Liver (tissue), 7 donors: ENCODE measurements at regions not wholly inside any gene's neighbourhood (a gene's known extent, or its start where the extent isn't known, plus 50 kb on each side); places are given as distances from the start of the nearest gene placed in this dataset.

Experiments
- DNase-seq: peaks from one replicate; pipeline ENCODE4 v3.0.0-alpha.2; 2017; ENCODE audit warnings: low spot score
- H3K27ac ChIP-seq, 2 donors: one replicate each; pipeline ENCODE4 v1.7.0; 2013; ENCODE audit warnings: inconsistent platforms in 2 of 2, low read length in 2 of 2, control low read depth in 1 of 2, low read depth in 1 of 2, mild to moderate bottlenecking in 1 of 2
- H3K27me3 ChIP-seq, 4 donors: one replicate each; pipeline versions ENCODE4 v1.6.1 to v1.7.0; 2013; ENCODE audit warnings: low read length in 3 of 4, inconsistent platforms in 1 of 4, mild to moderate bottlenecking in 1 of 4, moderate library complexity in 1 of 4; ENCODE audit not compliant: control insufficient read depth in 4 of 4, insufficient read depth in 4 of 4
- H3K36me3 ChIP-seq, 4 donors: one replicate each; pipeline versions ENCODE4 v1.6.1 to v1.7.0; 2013; ENCODE audit warnings: low read length in 3 of 4, mild to moderate bottlenecking in 3 of 4, low read depth in 1 of 4, moderate library complexity in 1 of 4; ENCODE audit not compliant: control insufficient read depth in 4 of 4, insufficient read depth in 3 of 4
- H3K4me1 ChIP-seq, 4 donors: one replicate each; pipeline versions ENCODE4 v1.6.1 to v1.7.0; 2013; ENCODE audit warnings: low read length in 3 of 4, mild to moderate bottlenecking in 3 of 4, moderate library complexity in 1 of 4; ENCODE audit not compliant: control insufficient read depth in 4 of 4, insufficient read depth in 4 of 4
- H3K4me3 ChIP-seq, 3 donors: one replicate each; pipeline versions ENCODE4 v1.6.1 to v1.7.0; 2013; ENCODE audit warnings: low read length in 3 of 3, control low read depth in 1 of 3, low read depth in 1 of 3, mild to moderate bottlenecking in 1 of 3
- H3K9ac ChIP-seq, 2 donors: one replicate each; pipeline ENCODE4 v1.7.0; 2013; ENCODE audit warnings: low read length in 2 of 2, mild to moderate bottlenecking in 2 of 2, moderate library complexity in 2 of 2, control low read depth in 1 of 2, low read depth in 1 of 2
- H3K9me3 ChIP-seq, 4 donors: one replicate each; pipeline versions ENCODE4 v1.6.1 to v1.7.0; 2013; ENCODE audit warnings: low read length in 3 of 4; ENCODE audit not compliant: control insufficient read depth in 4 of 4
- EGR1 ChIP-seq, 2 donors: IDR thresholded peaks; 2 replicates each; pipeline ENCODE4 v1.6.1; 2016 to 2018; ENCODE audit warnings: antibody characterized with exemption in 2 of 2, low read depth in 2 of 2
- FOXA1 ChIP-seq: IDR thresholded peaks from 2 replicates; pipeline ENCODE4 v1.6.1; 2016; ENCODE audit warnings: antibody characterized with exemption
- FOXA2 ChIP-seq: IDR thresholded peaks from 2 replicates; pipeline ENCODE4 v1.6.1; 2016; ENCODE audit warnings: antibody characterized with exemption
- GABPA ChIP-seq, 2 donors: IDR thresholded peaks in 1 of 2; conservative IDR thresholded peaks in 1 of 2; 2 replicates each; pipeline ENCODE4 v1.6.1; 2016; ENCODE audit warnings: antibody characterized with exemption in 2 of 2, mild to moderate bottlenecking in 1 of 2, moderate library complexity in 1 of 2
- HNF4A ChIP-seq, 2 donors: conservative IDR thresholded peaks; 2 replicates each; pipeline ENCODE4 v1.6.1; 2016; ENCODE audit warnings: antibody characterized with exemption in 2 of 2, mild to moderate bottlenecking in 2 of 2
- HNF4G ChIP-seq: IDR thresholded peaks from 2 replicates; pipeline ENCODE4 v1.6.1; 2016; ENCODE audit warnings: antibody characterized with exemption
- JUND ChIP-seq, 2 donors: IDR thresholded peaks; 2 replicates each; pipeline ENCODE4 v1.6.1; 2016; ENCODE audit warnings: antibody characterized with exemption in 2 of 2
- NR2F2 ChIP-seq: IDR thresholded peaks from 2 replicates; pipeline ENCODE4 v1.6.1; 2016; ENCODE audit warnings: antibody characterized with exemption
- RAD21 ChIP-seq, 2 donors: IDR thresholded peaks; 2 replicates each; pipeline ENCODE4 v1.6.1; 2016; ENCODE audit warnings: antibody characterized with exemption in 2 of 2, mild to moderate bottlenecking in 2 of 2
- RXRA ChIP-seq, 2 donors: IDR thresholded peaks; 2 replicates each; pipeline ENCODE4 v1.6.1; 2017 to 2018; ENCODE audit warnings: antibody characterized with exemption in 2 of 2, mild to moderate bottlenecking in 1 of 2
- YY1 ChIP-seq: IDR thresholded peaks from 2 replicates; pipeline ENCODE4 v1.6.1; 2016; ENCODE audit warnings: antibody characterized with exemption, mild to moderate bottlenecking
- WGBS: extraction: QIAGEN DNeasy Blood & Tissue Kit; methylation state at CpG from one replicate; pipeline ENCODE4 v1.1.7; 2013; 5-methylcytosine and 5-hydroxymethylcytosine counted together
- TF ChIP-seq, protein P1 (sequence below): IDR thresholded peaks from 2 replicates; pipeline ENCODE4 v1.6.1; 2016; ENCODE audit warnings: antibody characterized with exemption
- TF ChIP-seq, protein P2 (sequence below): IDR thresholded peaks from 2 replicates; pipeline ENCODE4 v1.6.1; 2016; ENCODE audit warnings: antibody characterized with exemption
- donor health status: healthy.
- donor health status: healthy.
- donor health status: healthy.
- donor health status: healthy.

DNA sequence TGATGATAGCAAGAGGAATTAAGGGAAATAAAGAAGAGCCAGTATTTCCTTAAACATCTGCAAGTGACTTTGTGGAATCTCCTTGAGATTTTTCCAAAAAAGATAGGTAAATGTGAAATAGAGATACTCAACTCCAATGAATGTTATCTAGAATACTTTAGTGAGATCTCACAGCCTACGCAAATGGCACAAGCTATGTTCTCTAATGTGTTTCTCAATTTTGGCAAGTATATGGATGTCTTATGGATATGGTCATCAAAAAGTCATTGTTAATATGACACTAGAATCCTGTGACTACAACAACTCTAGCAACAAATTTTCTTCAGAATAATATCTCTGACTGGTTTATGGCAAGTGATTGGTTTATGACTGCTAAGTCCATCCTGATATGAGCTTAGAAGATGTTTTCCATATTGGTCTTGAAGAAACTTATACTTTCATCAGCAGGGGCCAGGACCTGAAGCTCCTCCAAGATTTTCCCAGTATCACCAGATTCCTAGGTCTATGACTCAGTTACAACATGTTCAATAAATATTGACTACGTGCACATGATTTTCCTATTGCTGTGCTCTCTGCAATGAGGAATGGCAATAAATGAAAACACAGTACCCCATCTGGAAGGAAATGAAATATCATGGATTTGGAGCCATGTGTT, 170.9 kb upstream of the THBS1 start:
- Histone ChIP-seq H3K9me3 (no peaks in the 10 kb centered on the region), H3K36me3 (no peaks in the 10 kb centered on the region), H3K27ac (no peak overlapping the region), H3K4me1 (no peaks in the 10 kb centered on the region), H3K4me3 (no peak overlapping the region), H3K27me3 (no peaks in the 10 kb centered on the region), H3K9ac (no peak overlapping the region)
- 94% methylated on average over 2 of the region's 2 CpGs for WGBS
- TF ChIP-seq JUND (IDR thresholded peaks at IDR 0.05) = no peak
- TF ChIP-seq, protein P1, sequence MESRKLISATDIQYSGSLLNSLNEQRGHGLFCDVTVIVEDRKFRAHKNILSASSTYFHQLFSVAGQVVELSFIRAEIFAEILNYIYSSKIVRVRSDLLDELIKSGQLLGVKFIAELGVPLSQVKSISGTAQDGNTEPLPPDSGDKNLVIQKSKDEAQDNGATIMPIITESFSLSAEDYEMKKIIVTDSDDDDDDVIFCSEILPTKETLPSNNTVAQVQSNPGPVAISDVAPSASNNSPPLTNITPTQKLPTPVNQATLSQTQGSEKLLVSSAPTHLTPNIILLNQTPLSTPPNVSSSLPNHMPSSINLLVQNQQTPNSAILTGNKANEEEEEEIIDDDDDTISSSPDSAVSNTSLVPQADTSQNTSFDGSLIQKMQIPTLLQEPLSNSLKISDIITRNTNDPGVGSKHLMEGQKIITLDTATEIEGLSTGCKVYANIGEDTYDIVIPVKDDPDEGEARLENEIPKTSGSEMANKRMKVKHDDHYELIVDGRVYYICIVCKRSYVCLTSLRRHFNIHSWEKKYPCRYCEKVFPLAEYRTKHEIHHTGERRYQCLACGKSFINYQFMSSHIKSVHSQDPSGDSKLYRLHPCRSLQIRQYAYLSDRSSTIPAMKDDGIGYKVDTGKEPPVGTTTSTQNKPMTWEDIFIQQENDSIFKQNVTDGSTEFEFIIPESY = no peak
- TF ChIP-seq GABPA (IDR thresholded peaks at IDR 0.05 in 1 of 2, conservative IDR thresholded peaks at IDR 0.05 in 1 of 2) = no peak
- TF ChIP-seq FOXA1 = no peak
- no peak for TF ChIP-seq FOXA2
- no peak for TF ChIP-seq RXRA (IDR thresholded peaks at IDR 0.05)
- no peak for DNase-seq

DNA sequence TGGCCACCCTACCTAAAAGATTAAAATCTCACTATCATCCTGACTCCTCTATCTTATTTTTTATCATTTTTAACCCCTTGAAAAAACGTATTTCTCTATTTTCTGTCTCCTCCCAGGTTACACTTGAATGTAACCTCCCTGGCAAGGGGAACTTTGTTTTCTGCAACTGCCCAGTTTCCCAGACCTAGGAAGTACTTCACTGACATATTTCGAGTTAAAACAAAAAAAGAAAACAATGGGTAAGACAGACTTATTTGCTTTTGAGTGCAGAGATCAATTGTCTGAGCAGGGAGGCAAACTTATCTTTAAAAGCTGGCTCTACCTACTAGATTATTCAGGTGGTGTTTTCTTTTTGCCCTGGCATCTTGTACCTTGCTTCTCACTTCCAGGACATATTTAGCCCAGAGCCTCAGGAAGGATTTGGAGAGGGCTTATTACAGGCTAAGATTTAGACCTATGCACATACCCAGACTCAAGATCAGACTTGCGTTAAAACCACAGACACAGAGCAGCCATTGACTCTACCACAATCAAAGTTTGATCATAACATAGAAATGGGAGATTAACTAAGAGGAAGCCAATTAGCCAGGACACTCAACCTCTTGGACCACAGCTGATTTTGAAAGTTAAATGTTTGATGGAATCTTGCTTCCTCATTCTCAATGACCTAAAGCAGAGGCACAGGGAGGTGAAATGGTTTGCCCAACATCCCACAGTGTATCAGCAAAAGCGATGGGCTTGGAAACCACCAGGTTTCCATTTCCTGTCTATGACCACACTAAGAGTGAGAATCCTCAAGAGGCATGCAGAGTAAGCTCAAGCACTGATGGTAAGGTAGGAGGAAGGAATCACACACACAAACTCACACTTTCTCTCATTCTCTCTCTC, 169.5 kb upstream of the THBS1 start:
- TF ChIP-seq, protein P2, sequence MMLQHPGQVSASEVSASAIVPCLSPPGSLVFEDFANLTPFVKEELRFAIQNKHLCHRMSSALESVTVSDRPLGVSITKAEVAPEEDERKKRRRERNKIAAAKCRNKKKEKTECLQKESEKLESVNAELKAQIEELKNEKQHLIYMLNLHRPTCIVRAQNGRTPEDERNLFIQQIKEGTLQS = no peak
- TF ChIP-seq HNF4A (conservative IDR thresholded peaks at IDR 0.05) = no peak
- no peak for TF ChIP-seq HNF4G
- TF ChIP-seq YY1 = no peak
- TF ChIP-seq RAD21 (IDR thresholded peaks at IDR 0.05) = no peak
- TF ChIP-seq, protein P1 = no peak
- TF ChIP-seq NR2F2 = no peak
- Histone ChIP-seq H3K4me3 (no peak overlapping the region), H3K9ac (no peak overlapping the region), H3K9me3 (peaks cover 0 to 1% (median 0%) of the 10 kb centered on the region in 4 donors), H3K27ac (no peak overlapping the region), H3K36me3 (no peaks in the 10 kb centered on the region), H3K4me1 (no peaks in the 10 kb centered on the region), H3K27me3 (no peaks in the 10 kb centered on the region)
- no peak for DNase-seq
- WGBS = 70% methylated on average over 4 of the region's 4 CpGs

DNA sequence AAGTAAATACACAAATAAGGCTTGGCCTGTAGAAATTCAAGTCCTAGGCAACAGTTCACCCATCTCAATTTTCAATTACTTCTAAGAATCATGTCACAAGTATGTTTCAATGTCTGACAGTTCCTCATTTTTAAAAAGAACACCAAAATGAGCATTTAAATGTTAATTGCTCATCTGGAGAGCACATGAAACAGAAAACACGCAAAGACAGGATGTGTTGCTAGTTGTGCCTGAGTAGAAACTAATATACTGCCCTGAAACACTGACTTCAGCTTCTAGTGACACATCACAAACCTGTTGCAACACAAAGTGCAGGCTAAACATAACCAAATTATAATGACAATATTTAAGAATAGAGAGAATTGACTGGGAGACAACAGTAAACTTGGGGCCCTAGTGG, 167.3 kb upstream of the THBS1 start:
- no peak overlapping the region for H3K27ac ChIP-seq
- peaks cover 0 to 1% (median 0%) of the 10 kb centered on the region in 4 donors for H3K9me3 ChIP-seq
- H3K36me3 ChIP-seq = no peaks in the 10 kb centered on the region
- H3K9ac ChIP-seq = no peak overlapping the region
- WGBS = 70% methylated on average over 1 of the region's 1 CpG
- no peaks in the 10 kb centered on the region for H3K4me1 ChIP-seq
- no peaks in the 10 kb centered on the region for H3K27me3 ChIP-seq
- no peak for DNase-seq
- no peak overlapping the region for H3K4me3 ChIP-seq
- TF ChIP-seq, protein P2 = no peak
- TF ChIP-seq HNF4A (conservative IDR thresholded peaks at IDR 0.05) (no peak), EGR1 (IDR thresholded peaks at IDR 0.05; ENCODE audit: low read depth in 2 of 2) (no peak)
- TF ChIP-seq, protein P1 = no peak
